Hematopoietic multipotent progenitor cell treated with erythropoietin and hydrocortisone succinate and interleukin-3 and kit ligand, for 6 days (in vitro differentiated cells): ENCODE measurements at regions not wholly inside any gene's neighbourhood (a gene's known extent, or its start where the extent isn't known, plus 50 kb on each side); places are given as distances from the start of the nearest gene placed in this dataset.

Experiments used
- DNase-seq: peaks from one replicate; pipeline ENCODE4 v3.0.0-alpha.2; 2015

DNA sequence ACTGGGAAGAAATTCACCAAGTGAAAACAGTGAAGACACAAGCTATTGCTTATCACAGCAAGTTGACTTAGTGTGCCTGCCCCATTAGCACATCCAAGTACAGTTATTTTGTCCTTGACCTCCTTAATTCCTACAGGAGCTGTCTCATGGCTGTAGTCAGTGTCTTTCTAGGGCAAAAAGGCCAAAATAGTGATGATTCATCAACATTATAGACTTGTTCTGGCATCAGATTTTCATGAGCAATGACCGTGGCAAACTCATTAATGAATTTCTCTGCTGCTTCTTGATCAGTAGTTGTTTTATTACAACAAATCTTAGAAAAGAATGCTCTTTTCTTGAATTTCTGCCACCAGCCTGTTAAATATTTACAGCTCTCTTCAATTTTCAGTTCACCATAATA lies 1169.3 kb upstream of the DDX18 start:
- no peak for DNase-seq

DNA sequence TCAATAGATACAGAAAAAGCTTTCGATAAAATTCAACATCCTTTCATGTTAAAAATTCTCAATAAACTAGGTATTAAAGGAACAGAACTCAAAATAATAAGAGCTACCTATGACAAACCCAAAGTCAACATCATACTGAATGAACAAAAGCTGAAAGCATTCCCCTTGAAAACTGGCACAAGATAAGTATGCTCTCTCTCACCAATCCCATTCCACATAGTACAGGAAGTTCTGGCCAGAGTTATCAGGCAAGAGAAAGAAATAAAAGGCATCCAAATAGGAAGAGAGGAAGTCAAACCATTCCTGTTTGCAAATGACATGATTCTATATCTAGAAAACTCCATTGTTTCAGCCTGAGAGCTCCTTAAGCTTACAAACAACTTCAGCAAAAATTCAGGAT lies 1145.8 kb upstream of the DDX18 start:
- no peak for DNase-seq

DNA sequence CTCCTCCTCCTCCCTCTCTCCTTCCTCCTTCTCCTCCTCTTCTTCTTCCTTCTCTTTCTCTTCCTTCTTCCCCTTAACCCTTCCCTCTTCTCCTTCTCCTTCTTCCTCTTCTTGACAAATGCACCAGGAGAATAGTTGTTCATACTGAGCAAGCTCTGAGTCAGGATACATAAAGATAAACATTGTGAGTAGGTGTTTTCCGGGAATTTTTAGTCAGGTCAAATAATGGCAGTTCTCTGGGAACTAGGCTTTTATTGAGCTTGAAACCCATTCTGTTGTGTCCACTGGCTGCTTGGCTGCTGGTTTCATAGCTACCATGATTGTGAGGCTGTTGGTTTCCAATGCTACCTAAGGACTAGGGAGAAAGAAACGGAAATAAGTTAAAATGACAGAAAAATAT lies 1144.7 kb upstream of the DDX18 start:
- DNase-seq = no peak

DNA sequence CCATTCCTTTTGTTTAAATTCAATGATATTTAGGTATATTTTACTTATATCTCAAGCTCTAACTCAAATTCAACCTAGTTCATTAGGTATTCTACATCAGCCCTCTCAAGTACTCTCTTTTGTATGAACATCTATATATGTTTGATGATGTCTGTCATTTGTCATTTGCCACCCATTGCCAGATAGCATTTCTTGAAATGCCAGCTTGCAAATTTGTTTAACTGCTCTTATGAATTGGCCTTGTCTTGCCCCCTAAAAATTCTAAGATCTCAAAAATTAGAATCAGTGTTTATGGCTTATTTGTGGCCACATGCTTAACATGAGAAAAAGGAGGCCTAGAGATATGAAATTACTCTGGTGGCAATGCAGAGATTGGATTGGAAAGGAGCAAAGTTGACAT lies 1140.3 kb upstream of the DDX18 start:
- no peak for DNase-seq

DNA sequence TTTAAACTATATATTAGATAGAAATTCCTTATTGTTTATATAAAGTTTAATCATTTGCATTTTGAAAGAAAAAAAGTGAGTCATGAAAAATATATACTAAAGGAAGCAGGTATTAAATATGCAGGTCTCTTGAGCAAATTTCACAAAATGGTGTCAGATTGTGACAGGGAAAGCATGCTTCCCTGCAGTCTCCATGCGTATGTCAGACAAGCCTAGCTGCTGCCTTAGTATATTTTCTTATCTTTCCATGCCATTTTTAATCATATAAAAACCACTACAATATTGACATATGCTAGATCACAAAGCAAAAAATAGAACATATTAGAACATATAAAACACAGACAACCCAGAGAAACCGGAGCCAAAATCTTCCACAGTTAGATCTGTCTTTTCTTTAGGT lies 1137.7 kb upstream of the DDX18 start:
- no peak for DNase-seq

DNA sequence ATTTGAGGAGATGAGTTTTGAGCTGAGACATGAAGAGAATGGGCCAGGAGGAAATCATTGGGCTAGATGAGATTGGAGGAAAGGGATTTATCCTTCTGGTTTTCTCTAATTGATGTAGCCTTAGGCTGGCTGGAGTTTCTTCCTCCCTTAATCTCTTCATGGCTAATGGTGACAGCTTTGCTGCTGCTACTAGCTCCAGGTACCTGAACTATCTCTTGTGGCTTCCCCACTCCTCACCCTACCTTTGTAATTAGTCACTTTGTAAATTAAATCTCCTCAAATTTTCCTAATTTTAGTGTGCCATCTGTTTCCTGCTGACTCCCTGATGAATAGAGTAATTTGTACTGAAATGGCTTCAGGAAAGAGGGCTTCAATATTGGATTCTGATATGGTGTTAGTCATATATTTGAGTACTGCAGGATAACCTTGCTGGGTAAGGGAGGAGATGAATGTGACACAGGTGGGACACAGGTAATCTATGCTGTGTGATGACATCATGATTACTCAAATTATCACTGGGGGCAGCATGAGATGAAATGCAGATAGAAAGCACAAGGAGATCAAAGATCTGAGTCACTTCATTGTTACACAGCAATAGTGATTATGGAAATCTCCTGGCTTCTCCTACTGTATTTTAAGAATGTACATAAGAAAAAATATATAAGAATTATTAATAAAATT lies 1134.1 kb upstream of the DDX18 start:
- DNase-seq = no peak

DNA sequence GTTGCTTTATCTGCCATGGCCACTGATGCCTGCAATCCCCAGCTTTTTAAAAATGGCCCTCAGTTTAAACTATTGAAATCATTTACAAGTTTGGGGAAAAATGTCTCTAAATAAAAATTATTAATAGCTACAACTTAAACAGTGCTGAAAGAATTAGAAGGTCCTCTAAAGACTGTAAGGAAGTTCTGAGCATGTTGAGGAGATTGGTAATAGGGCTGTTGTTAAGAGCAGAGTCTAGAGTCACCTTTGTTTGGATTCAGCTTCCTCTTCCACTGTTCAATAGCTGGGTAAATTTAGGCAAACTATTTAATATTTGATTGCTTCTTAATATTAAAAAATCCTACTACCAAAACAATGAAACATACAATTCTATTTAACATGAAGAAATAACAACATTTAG lies 1127.1 kb upstream of the DDX18 start:
- DNase-seq = no peak

DNA sequence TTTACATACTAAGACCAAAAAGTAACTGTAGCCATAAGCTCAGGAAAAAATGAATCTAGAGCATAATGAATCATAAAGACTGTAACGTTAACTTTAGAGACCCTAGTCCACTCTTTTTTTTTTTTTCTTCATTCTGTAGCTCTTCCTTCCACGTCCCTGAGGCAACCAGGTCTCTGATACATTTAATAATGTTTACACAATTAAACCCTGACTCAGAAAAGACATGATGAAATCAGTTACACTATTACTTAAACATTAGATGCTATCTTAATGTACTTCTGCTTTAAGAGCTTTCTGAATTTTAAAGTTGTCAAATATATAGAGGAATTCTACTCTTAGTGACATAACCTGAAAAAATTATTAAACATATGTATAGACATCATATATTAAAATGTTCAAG lies 1121.5 kb upstream of the DDX18 start:
- DNase-seq = peak; percentile 4

DNA sequence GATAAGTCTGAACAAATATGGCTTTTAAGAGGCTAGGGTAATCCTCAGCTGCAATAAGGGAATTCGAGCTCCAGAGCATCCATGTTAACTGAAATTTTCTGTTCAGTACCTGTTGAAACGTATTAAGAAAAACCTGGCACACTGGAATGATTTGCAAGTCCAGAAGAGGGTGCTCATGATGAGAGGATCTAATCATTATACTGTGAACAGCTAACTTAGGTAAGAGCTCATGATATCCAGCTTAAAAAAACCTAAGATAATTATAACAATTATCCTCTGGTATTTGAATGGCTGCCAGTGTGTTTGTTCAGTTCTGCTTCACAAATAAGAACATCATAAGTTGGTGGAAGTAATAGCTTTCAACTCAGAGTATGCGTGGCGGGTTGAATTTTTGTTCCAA lies 1118.3 kb upstream of the DDX18 start:
- DNase-seq = no peak

DNA sequence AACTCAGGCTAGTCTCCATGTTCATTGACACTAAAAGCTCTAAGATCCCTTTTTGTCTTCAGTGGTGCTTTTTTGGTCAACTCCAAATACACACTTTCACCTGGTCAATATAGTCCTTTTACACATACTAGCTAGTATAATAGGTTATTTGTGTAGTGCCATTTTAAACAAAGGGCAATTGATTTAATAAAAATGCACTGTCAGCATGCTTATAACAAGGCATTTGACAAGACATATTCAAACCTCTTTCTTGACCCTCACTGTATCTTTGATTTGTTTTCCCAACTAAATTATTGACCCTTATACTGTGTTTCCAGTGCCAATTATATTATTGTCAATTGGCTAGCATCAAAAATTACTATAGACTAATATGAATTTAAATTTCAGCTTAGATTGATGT lies 1117.6 kb upstream of the DDX18 start:
- DNase-seq = no peak

DNA sequence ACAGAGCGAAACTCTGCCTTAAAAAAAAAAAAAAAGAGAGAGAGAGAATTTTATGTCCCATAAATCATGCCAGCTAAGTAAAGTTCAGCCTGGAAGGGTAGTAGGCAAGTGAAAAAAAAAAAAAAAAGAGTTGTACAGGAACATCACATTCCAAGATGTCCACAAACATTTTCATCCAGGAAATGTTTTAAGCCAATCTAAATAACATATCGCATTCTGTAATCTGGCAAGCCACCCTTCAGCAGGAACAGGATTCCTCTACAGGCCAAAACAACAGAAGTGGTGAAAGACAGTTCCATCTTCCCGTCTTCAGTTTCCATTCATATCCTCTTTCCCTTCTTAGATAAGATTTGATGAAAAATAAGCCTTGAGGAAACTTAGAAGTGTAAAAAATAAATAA lies 1108.1 kb upstream of the DDX18 start:
- DNase-seq = no peak

DNA sequence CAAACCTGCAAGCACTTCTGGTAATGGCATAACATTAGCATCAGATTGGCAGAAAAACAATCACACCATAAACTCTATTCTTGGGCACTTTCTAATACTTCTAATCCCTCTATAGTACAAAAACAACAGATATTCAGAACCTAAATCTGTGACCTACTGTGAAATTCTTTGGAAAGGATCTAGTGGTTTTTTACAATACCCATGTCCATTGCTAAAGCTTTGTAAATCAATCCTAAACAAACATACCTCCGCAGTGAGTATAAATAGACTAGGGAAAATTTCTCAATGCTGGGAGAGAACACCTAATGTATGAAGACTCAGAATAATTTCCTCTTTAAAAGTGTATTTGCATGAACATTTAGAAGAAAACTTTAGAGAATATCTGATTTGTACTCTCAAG lies 1098.5 kb upstream of the DDX18 start:
- DNase-seq = no peak

DNA sequence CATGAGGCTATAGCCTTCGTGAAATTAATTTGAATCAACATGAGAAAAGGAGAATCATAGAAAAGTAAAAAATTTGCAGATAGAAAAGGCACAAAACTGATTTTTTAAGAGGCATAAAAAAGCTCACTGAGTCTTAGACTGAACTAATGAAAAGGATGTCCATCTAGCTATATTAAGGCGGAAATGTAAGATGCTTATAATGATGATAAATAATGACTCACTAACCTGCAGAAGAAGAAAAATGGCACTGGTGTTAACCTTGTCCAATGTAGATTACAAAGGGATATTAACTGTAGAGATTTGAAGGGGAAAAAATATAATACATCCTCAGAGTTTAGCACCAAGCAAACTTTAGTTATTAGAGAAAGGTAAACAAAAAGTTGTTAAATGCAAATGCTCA lies 1098.0 kb upstream of the DDX18 start:
- no peak for DNase-seq

DNA sequence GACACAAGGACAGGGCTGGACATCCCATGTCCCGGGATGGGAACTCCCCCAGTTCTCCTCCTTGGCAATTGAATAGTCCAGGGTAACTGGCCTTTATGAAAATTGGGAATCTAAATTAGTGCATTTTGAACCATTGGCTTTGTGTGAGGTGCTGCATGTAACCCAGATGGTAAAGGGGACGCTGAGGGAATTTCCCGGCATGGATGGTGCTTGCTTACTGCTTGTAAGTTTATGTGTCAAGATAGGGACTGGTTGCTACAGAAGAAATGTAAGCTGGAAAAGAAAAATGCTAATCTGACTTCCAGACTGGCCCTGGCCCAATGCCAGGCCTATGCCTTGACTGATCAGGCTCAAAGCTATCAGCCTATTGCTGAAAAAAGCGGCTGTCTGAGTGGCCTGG lies 1096.7 kb upstream of the DDX18 start:
- no peak for DNase-seq

DNA sequence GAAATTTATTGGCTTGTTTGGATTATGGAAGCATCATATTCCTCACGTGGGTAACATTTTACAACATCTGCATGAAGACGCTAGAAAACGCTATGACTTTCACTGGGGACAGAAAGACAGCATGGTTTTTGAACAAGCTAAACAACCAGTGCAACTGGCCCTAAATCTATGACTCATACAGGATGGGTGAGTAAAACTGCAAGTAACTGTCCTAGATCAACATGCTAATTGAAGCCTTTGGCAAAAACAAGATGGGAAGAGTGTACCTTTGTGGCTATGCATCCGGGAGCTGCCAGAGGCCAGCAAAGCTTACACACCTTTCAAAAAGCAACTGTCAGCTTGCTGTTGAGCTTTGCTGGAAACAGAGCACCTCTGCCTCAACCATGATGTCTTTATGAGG lies 1096.0 kb upstream of the DDX18 start:
- no peak for DNase-seq

DNA sequence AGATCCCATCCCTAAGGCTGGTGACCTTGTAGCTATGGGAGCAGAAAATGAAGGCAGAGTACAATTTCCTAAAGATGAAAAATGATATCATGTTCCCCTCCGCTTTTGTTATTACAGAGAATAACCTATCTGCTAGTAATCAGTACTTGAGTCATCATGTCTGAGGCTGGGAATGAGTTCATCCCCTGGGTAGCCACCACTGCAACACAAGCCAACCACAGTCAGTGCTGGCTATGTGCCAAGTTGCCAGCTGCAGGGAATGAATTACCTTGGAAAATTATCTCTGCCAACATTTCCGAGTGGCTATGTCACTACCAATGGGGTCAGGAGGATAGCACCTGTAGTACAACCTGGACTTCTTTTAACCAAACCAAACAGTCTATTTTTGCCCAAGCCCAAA lies 1094.7 kb upstream of the DDX18 start:
- DNase-seq = no peak

DNA sequence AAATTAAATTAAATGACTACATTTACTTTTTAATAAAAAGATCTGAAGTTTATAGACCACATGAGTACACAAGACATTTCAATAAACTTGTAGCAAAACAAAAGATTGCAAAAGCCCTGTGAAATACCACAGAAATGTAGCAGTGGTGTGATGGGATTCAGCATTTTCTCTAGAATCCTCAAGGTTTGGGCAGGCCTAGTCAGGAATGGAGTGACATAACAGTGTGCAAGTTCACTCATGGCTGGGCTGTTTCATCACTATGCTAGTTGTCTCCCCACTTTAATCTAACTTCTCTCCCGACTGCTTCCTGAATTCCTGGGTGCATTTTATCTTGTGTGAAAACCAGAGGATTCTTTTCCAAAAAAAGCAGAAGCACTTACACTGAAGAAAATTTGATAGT lies 1089.9 kb upstream of the DDX18 start:
- no peak for DNase-seq

DNA sequence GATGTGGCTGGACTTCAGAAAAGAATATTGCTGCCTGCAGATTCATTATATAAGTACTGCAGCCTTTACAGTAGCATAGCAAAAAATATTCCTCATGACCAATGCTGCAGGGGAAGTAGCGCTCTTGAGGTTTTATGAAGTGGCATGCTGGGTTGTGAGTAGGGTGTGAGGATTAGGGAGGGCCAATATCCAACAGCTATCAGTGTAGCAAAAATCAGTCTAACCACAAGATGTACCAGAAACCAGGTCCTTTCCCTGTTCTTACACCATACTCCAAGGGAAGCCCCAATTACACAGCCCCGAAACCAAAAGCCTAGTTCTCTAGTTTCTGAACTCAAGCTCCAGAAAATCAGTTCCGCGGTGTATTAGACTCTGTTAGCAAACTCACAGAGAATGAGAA lies 1082.2 kb upstream of the DDX18 start:
- no peak for DNase-seq

DNA sequence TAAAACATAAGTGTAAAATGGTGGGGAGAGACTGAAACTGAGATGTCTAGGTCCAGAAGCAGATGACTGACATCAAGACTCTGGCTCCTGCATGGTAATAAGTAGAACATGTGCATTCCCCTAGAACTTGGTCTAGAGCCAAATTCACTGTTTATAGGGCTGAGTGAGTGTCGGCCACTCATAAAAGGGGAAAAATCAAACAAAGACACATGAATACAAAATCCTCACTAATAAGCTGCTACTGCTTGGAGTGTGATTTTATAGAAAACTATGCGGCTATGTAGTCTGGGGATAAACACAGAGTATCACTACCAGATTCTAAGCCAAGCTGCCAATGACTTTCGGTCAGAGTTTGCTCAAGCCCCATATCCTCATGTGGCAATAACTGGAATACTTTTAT lies 1080.8 kb upstream of the DDX18 start:
- DNase-seq = no peak

DNA sequence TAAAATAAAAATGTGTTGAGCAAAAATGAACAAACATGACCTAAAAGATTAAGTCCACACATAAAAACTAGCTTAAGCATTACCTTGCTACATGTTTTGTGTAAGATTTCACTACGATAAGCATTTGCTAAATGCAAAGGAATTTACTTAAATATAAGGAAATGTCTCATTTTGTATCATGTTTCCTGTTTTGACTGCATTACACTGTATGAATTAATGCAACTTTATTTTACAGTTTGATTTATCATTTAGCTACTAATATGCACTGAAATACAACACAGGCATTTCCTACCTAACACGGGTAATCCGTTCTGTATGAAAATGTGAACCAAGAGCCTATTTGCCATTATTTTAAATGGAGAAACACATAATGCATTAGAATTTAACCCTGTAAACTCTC lies 1076.5 kb upstream of the DDX18 start:
- DNase-seq = no peak

DNA sequence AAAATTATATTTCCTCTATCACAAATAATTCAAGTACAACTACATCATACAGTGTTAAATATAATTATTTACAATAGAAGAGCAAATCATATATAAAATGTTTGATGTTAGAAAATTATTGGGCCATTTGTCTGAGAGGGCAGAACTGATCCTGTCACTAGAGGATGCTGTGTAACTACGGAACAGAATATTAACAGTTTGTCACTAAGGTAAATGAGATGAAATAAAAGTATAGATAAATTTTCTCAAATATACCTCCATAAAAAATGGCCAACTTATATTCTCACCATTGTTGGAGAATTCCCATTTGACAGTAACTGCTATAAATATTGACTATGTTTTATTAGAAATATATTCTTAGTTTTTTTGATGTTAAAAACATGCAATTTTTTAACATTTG lies 1067.4 kb upstream of the DDX18 start:
- no peak for DNase-seq

DNA sequence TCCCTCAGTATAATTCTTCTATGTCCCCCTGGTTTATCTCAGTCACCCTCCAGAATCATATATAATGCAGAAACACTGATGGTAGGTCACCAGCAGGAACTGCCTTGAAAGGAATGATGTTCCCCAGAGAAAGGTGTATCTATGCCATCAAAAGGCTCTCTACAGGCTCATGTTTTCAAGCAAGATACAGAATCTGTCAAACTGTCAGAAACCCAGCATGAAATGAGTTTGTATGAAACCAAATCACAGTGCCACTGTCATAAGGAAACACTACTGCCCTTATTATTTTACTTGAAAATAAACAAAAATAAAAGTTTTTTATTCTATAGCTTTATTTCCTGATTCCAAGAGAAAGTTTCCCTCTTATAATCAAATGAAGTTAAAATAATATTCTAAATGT lies 1064.5 kb upstream of the DDX18 start:
- no peak for DNase-seq

DNA sequence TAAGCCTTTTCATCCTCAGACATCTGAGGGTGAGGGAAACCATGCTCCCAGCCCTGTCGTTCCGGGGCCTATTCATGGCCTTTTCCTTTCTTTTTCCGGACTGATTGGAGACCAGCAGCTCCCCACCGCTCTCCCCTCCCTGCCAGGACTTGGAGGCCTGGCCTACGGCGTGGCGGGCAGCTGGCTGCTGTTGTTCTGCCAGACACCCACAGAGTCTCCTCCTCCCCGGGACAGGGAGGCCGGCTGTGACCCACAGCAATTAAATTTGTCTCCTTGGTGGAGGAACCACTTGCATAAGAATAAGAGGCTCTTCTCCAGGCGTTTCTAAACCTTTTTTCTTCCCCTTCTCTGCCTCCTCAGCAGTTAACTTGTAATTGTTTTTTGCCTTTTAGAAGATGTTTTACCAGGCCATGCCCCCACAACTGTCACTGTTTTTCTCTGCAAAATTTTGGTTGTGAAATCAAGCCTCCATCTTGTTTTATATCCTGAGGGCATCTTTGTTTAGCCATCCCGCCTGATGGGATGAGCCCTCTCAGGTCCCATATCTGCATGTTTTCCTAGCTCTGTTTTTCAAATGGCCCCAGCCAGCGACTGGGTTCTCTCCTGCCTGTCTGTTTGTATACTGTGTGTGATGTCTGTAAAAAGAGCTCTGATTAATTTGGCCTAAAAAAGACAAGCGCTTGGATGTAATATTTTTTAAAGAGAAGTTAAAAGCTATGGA lies 1060.0 kb upstream of the DDX18 start:
- no peak for DNase-seq

DNA sequence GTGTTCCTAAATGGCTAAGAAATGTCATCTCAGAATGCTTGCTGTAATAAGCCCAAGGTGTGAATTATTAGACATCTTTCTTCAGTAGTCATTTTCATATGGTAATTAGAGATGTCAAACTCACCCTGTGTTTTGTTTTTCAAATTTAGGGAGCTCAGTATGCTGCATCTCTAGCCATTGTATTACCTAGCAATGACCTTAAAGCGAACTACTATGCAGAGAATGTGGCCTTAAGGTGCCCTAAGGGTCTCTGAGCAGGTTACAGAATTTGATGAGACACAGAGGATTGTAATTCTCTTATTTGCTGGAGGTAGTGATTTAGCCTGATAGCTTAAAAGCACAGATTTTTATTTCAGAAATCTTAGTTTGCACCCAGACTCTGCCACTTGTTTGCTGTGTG lies 1052.6 kb upstream of the DDX18 start:
- DNase-seq = no peak

DNA sequence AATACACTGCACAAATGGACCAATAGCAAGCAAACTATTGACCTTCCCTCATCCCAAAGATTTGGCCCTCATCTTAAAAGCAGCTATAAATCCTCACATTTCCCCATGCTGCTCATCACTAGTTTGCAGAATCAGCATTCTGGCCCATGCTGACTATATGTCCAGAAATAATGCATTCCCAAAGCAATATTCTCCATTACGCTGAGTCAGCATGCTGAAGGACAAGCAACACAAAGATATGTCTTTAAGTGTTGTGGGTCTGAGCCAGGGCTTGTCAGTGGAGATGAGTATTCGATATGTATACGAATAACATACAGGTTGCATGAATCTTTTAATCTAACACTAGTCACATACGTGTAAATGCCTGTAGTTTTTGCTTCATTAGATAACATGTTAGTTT lies 1045.0 kb upstream of the DDX18 start:
- no peak for DNase-seq
